Retina (tissue), 1 donor: ENCODE measurements at regions not wholly inside any gene's neighbourhood (a gene's known extent, or its start where the extent isn't known, plus 50 kb on each side); places are given as distances from the start of the nearest gene placed in this dataset.

Experiments used
- DNase-seq: peaks from one replicate; pipeline ENCODE4 v3.0.0-alpha.2; 2016

DNA sequence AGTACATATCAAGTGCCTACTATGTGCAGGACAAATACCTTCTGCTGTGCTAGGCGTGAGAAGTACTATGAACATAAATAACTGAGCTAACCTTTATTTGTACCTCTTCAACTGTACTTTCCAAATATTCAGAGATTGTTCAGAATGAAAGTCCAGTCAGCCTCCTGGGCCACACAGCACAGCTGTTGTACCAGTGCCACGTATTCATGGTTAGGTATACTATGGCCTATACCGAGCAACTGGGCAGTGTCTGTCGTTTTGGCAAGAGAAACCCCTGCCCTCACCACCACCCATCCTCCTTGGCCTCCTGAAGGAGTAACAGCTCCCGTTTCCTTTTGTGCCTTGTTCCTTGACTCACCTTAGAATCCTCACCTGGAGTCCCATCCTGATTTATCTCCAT lies 53.0 kb downstream of the RASSF10 start:
- DNase-seq: no peak

DNA sequence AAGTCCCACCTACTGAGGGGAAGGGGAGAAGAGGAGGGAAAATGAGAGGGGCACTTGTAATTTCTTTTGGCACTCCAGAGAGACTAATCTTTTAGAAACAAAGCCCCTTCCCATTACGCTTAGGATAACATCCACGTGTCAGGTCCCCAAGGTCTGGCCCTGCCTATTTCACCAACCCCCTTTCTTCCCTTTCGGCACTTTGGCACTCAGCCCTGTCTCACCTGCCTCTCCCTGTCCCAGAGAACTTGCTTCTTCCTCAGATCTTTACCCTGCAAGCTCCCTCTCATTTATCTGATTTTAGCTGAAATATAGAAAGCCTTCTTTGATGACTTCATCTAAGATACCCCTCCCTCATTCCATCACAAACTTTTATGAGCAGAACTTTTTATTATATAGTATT lies 55.5 kb downstream of the RASSF10 start:
- no peak for DNase-seq

DNA sequence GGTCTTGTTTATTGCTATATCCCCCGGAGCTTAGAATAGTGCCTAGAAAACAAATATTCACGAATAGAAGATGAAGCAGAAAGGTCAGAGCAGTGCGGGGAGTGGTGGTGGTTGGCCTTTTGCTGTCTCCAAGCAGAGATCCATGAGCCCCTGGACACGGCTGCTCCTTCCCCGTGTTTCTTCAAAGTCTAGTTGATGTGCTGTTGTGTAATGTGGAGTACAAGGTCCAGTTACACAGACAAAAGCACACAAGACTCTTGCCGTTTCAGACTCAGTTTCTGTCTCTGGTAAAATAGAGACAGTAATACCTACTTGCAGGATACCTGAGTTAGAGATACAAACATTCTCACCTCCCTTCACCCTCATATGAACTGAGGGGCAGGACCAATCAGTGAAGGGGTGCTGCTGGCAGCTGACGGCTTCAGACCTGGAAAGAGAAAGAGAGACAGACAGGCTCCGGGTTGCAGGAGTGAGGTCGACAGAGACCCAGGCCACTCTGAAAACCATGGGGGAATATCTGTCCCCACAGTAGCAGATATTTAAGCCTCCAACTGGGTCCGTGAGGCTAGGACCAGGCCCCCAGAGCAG lies 56.2 kb downstream of the RASSF10 start:
- DNase-seq: no peak

DNA sequence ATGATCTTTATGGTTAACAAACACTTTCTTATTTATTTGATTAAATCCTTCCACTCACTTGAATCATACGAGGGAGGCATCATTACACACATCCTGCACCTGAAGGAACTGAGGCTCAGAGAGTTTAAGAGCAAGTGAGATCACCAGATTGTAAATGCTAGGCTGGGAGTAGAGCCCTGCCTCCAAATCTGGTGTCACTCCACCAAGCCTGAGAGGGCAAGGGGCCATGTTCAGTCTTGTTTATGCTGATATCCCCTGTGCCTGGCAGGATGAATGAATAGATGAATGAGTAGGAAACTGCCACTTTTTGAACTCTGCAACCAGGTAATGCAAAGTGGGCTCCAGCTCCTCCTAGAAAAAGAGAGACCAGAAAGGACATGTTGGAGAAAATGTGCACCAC lies 59.1 kb downstream of the RASSF10 start:
- DNase-seq: no peak

DNA sequence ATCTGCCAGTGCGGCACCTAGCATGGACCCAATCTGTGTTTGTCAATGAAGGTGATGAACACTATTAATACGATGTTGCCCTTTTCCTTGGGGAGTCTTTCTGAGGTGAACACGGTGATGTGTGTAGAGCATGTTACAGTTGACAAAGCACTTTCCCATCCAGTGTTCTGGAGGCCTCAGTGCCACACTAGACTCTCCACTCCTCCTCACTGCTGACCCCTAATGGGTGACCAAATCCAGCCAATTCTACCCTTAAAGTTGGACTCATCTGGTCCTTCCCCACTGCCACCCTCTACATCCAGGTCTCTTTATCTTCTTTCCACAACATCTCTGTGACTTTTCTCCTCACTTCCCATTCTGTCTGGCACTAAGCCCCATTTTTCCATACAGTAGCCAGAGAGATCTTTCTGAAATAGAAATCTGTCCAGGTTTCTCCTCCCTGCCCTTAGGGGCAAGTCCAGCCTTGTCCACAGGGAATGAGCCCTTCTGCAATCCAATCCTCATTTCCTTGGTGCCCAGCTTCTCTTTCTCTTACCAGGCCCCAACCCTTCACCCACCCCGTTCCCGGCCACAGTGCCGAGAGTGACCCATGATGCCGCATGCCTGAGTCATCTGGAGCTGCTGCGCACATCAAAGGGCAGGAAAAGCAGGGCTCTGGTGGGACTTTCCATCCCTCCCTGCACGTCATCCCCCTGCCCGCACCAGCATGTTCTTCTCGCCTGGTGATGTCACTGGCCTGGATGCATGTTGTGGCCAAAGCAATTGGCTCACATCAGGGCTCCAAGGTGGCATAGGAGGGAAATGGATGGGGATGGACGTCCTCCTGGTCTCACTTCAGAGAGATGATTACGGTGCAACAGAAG lies 64.2 kb downstream of the RASSF10 start:
- DNase-seq: no peak

DNA sequence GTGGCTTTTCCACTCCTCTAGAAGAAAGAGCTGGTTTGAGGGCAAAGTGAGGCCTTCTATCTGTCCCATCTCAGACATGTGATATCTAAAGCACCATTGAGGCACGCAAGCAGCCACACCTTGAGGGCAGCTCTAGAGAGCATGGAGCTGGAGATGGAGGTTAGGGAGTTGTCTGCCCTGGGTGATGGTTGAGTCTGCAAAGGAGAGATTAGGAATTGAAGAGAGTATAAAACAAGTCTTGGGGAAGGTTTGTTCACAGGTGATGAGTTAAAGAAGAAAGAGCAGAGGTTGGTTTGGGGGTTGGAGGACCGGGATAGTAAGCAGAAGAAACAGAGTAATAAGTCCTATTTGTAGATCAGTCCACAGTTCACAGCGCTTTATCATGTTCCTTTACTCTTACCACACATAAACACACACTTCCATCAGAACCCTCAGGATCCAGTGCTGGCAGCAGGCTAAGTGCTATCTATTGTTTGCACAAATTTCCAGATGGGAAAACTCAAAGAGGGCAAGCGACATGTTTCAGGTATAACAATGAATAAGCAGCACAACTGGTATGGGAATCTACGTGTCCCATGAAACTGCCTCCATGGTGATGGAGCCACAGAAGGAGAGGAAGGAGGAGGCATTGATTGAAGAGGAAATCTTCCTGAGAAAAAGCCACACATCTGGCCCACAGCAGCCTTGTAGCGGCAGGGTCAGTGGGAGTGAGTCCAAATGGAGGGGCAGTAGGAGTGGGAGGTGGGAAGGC lies 65.8 kb downstream of the RASSF10 start:
- DNase-seq: no peak

DNA sequence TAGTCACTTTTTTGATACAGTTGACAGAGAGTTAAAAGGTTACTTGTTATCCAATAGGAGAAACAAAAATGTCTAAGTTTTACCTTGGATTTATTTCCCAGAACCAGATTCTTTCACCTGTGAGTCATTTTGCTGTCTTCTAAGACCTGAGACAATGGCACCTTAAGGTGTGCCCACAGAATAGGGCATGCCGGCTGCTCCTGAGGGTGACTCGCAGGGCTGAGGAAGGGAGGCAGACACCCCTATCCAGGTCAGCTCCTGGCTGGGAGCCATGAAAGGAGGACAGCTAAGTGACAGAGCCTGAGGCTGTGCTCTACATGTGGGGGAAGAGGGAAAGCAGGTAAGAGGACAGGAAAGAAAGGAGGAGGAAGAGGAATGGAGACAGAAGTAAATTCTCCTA lies 67.8 kb downstream of the RASSF10 start:
- DNase-seq: no peak

DNA sequence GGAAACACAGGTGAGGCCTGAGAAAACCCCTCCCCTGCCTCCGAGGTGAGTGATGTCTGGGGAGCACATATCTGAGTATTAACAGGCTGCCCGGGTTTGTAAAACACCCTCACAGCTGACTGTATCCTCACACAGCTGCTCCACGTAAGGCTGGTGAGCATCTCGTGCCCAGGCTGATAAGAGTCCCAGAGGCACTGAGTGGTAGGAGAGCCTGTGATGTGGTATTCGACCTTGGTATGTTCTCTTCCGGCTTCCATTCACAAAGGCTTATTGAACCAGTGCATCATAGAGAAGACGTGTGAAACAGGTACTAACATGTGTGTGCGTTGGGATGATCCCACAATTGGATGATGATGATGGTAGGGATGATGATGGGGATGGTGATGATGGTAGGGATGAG lies 71.7 kb downstream of the RASSF10 start:
- no peak for DNase-seq

DNA sequence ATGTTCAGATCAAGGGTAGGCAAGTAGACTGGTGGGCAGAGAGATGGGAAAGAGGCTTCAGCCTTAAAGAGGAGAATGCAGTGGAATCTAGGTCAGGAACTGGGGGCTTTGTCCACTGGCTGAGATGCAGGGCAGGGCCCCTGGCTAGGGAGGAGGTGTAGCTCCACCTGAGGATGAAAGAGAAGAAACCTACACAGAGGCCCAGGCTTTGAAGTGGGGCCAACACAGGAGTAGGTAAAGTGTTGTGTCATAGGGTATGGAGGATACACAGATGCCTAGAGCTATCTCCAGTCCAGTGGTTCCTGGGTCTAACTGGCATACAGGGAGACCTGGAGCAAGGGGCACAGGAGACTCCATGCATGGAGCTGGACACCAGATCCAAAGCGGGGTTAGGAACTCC lies 73.5 kb downstream of the RASSF10 start:
- DNase-seq: no peak

DNA sequence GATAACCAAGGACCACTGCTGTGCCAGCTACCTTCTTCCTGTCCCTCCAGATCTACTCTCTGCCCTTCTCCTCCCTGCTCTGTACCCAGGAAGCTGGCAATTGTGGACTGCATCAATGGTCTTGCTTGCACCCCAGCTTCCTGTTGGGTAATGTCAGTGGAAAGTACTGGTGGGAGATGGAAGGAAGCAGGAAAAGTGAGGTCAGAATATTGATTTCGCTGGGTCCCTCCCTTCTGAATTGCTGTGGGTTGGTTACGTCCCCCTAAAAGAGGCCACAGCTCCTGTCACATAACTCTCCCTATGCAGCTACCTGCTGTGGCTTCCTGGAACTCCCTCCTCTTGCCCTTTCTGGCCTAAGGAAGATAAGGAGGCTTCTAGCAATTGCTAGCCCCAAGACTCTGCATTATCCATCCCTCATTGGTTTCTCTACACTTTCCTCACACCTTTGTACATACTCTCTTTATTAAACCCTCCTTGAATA lies 81.2 kb downstream of the RASSF10 start:
- DNase-seq: no peak

DNA sequence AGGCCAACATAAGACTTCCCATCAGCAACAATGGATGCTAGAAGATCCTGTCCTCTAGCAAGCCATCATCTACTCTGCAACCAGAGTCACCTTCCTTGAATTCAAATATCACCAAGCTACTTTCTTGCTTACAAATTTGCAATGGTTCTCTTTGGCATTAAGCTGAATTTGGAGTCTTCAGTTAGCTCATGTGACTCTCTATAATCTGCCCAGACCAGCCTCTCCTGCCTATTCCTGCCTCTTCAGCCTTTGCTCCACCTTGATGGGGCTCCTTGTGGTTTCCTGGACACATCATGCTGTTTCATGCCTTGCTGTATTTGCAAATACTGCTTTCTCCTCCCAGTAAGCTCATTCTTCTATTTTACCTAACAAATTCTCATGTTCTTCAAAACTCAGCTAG lies 82.3 kb downstream of the RASSF10 start:
- no peak for DNase-seq

DNA sequence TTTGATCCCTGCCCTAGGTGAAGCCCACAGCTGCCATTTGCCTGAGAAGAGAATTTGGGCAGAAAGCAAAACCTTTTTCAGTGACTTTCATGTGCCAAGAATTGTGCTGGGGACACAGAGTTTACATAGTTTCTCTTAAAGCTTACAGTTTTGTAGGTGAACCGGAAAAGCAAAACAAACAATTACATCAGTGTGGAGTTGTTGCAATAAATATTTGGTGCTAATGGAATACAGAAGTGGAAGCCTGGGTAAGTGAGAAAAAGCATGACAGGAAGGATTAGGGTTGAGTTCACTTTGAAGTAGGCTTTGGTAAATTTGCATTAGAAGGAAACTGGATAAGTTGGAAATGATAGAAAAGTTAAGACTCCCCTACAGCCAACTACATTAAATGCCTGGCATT lies 82.7 kb downstream of the RASSF10 start:
- no peak for DNase-seq

DNA sequence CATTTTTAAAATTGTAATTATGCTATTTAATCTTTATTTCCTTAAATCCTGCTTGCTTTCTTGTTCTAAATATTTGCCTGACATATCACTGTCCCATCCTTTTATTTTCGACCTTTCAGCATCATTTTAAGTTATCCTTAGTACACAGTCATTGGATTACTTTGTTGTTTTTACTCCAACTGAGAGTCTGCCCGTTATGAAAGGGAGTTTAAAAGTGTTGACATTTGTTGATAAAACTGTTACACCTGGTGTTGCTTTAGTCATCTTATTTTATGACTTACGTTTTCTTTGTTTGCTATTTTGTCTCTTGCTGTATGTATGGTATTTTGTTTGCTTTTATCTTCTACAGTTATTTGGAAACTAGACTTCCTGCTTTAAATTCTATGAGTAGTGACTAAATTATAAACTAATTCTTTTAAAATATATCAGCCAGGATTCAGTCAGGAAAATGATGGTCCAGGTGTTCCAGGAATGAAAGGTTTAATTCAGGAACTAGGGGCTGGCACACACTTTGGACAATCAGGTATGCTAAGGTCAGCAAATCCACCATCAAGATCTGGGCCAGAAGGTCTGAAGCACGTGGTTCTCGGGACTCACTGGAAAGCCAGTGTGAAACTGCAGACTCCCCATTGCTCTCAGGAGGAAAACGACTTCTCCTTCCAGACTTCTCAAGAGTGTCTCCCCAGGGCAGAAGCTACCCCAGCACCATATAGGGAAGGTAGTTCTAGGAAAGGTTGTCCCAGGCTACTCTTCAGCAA lies 86.0 kb downstream of the RASSF10 start:
- DNase-seq: no peak

DNA sequence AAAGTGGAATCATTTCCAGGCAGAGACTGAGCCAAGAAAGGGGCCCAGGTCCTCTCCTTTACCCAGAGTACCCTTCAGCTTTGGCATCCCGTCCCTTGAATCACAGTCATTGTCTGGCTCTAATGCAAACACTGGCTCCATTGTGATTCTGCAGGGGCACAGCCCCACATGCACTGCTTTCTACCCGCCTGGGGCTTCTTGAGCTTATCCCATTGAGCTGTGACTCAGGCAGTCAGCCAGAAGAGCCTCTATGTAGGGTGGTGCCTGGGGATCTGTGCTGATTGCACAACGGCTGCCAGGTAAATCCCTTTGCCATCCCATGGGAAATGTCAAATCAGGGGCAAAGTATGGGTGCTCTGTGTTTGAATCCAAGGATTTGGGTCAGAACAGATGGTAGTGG lies 88.9 kb downstream of the RASSF10 start:
- peak; percentile 30 for DNase-seq

DNA sequence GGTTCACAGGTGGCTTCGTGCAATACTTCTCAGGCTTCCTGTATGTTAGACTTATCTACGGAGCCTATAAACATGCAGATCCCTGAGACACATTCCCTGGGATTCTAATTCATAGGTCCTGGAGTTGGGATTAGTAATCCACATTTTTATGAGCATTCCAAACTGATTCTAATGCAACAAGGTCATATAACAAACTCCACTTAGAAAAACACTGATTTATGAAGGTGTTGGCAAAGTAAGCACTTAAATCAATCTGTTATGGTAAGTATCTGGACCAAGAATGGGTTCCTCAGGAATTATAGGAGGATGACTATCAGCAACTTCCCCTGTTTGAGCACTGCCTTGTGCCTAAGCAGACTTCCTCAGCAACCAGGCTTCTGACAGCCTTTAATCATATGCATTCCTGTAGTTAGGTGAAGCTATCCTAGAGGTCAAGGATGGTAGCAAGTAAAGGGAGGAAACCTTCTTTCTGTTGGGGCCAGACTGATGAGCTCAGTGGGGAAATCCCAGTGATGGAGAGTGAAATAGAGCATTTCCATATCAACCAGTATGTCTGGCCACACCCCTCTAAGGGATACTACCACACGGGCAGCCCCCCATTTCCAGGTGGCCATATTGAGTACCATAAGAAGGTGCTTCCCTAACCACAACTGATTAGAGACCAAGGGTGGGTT lies 89.6 kb downstream of the RASSF10 start:
- no peak for DNase-seq

DNA sequence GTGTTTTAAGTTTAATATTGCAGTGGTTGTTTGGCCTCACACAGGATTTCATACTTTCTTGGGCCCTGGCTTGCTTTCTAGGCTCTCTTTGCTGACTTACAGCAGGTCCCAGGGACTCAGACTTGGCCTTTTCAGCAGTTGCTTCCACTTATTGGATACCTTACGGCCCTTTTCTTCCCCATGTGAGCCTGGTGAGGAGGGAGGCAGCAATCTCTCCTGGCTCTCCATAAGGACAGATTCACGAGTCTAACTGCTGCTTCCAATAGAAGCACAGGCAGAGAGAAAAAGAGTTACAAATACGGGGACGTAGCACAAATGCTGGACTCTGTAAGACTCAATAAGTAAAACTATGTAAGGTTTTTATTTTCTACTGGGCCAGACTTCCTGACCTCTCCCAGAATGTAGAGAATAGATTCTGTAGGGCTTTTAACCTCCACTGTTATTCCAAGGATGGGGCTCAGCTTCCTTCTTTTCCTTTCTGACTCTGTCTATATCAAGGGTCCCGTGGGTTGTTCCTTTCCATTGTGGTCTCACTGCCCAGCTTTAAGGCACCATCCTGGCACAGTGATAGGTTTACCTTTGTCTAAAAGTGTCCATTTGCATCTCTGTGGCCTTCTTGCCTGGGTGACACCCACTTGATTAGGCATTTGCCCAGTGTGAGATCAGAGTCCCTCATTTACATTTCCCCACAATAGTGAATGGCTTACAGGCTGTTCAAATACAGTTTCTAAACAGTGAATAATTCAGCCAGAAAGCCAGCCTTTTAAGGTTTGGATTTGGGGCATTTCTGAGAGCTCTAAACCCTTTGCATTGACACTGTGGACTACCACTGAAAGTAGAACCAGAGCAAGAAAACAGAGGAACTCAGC lies 92.8 kb downstream of the RASSF10 start:
- no peak for DNase-seq

DNA sequence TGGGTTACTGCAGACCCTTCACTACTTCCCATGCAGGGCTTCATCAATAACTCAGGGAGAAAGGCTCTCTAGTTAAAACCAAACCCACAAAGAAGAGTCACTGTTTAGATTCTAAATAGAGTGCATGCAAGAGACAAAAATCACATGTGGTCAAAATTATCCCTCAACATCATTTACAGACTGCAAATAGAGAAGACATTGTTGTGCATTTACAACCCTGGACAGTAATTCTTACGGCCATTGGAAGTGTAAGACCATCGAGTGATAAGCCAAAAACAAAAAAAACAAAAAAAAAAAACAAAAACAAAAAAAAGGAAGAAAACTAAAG lies 93.4 kb downstream of the RASSF10 start:
- no peak for DNase-seq

DNA sequence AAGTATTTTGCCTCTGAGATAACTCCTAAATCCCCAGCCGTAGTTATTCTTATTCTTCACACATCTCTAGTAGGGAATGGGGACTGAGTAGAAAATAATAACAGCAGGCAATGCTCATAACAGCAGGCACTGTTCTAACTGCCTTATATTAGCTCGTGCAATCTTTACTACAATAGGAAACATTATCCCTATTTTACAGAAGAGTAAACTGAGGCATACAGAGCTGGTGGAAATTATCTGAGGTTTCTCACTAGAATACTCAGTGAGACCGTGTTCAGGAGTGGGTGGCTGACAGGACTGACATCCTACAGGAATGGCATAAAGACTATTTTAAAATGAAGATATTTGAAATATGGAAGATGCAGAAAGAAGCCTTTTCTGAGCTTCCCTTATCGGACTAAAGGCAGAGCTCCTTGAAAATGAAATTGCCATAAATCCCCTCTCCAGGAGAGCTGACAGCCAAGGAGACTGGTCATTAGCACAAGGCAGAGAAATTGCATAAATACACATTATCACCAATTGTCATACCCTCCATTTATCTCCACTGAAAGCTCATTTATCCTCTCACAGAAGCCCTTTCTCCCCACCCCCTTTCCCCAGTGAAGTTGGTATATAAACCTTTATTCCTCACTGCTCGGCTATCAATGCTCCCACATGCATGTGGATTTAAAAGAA lies 93.9 kb downstream of the RASSF10 start:
- DNase-seq: no peak

DNA sequence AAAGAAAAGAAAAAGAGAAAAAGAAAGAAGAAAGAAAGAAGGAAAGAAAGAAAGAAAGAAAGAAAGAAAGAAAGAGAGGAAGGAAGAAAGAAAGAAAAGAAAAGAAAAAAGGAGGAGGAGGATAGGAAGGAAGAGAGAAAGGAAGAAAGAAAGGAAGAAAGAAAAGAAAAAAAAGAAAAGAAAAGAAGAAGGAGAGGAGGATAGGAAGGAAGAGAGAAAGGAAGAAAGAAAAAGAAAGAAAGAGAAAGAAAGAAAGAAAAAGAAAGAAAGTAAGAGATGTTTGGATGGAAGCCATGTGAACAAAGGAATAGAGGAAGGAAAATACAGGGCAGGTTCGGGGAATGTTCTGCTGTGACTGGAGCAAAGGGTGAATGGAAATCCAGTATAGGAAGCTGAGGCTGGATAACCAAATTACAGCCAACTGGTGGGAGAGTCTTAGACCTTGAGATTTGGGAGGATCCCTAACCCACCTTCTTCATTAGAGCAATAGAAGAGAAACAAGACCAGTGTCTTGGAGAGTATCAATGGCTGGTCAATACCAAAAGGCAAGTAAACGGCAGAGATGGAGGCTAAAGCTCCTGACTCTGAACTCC lies 94.9 kb downstream of the RASSF10 start:
- no peak for DNase-seq

DNA sequence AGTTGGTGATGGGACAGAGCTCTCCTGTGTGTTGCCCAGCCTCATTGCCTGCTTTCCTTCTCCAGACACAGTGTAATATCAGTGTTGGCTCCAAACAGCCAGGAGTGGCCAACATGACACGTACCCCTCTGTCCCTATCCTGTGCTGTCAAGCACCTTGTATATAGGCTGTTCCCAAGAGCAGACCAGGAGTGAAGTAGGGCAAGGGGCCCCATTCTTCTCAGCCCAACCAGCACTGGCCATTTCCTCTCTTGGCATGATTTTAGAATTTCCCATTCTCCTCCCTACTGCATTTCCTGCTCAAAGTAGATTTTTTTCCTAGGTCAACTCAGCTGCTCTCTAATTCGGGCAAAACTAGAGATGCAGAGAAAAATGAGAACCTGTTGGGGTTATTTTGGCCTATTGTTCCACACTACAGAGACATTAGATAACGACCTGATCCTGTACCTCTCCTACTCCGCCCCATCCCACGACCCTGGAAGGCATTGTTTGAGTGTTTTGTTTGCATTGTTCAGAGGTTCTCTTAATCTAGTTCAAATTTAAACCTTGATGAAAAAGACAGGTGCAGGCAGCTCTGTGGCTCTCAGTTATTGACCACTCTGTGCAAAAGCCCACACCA lies 95.6 kb downstream of the RASSF10 start:
- DNase-seq: no peak
